ENCODE measurements at regions not wholly inside any gene's neighbourhood (a gene's known extent, or its start where the extent isn't known, plus 50 kb on each side); places are given as distances from the start of the nearest gene placed in this dataset.

GRCh38 chr2:120869036-120869729 is 133.5 kb downstream of the GLI2 start:
- peak overlapping the region; percentile 15; the same call in 1 of the 2 replicates for H3K27ac Mint-ChIP-seq
- no peaks in the 10 kb centered on the region for H3K27me3 Mint-ChIP-seq (ENCODE audit: low read depth)
- no peak for ATAC-seq
- H3K4me3 Mint-ChIP-seq, result no peak overlapping the region
- DNase-seq (ENCODE audit: low spot score), result no peak
- TF ChIP-seq ZMAT4 (CRISPR knock-in tag; IDR thresholded peaks at IDR 0.05), result no peak
- no peak for TF ChIP-seq GRHL2 (CRISPR knock-in tag; IDR thresholded peaks at IDR 0.05; ENCODE audit: insufficient replicate concordance, severe bottlenecking)
- no peak for TF ChIP-seq ZNF281 (CRISPR knock-in tag; IDR thresholded peaks at IDR 0.05)
- TF ChIP-seq CREM (CRISPR knock-in tag; IDR thresholded peaks at IDR 0.05), result no peak
- no peak for TF ChIP-seq ARID4B (CRISPR knock-in tag; IDR thresholded peaks at IDR 0.05; ENCODE audit: borderline replicate concordance)
- no peak for TF ChIP-seq GTF2I (CRISPR knock-in tag; conservative IDR thresholded peaks at IDR 0.05)
- no peak for TF ChIP-seq E2F5 (CRISPR knock-in tag; IDR thresholded peaks at IDR 0.05)
- no peak for TF ChIP-seq ZNF671 (CRISPR knock-in tag; IDR thresholded peaks at IDR 0.05)
- no peak for TF ChIP-seq NFYB (CRISPR knock-in tag; conservative IDR thresholded peaks at IDR 0.05; ENCODE audit: low read depth)
- ChIA-PET POLR2A (no interaction called here), CTCF (interaction anchor here (1.1 to 3.8 kb wide), 2 partner anchors 15 to 173 kb away, joined by 5 to 13 read pairs; no protein-coding TSS in a partner anchor)
- H3K36me3 Mint-ChIP-seq, result no peaks in the 10 kb centered on the region
- no peaks in the 10 kb centered on the region for H3K9me3 Mint-ChIP-seq
- peaks cover 53% of the 10 kb centered on the region for H3K4me1 Mint-ChIP-seq

GRCh38 chr2:120869730-120870466 is 134.2 kb downstream of the GLI2 start:
- H3K27ac Mint-ChIP-seq, result no peak overlapping the region
- ATAC-seq (no peak), DNase-seq (ENCODE audit: low spot score) (no peak)
- ChIA-PET POLR2A (no interaction called here), CTCF (no interaction called here)
- no peaks in the 10 kb centered on the region for H3K27me3 Mint-ChIP-seq (ENCODE audit: low read depth)
- TF ChIP-seq NFATC4 (CRISPR knock-in tag; IDR thresholded peaks at IDR 0.05), result no peak
- no peak overlapping the region for H3K4me3 Mint-ChIP-seq
- H3K36me3 Mint-ChIP-seq, result no peaks in the 10 kb centered on the region
- no peaks in the 10 kb centered on the region for H3K9me3 Mint-ChIP-seq
- H3K4me1 Mint-ChIP-seq, result peaks cover 59% of the 10 kb centered on the region

GRCh38 chr2:120870467-120870788 is 134.8 kb downstream of the GLI2 start:
- Mint-ChIP-seq H3K4me1 (peaks cover 64% of the 10 kb centered on the region), H3K4me3 (no peak overlapping the region), H3K9me3 (no peaks in the 10 kb centered on the region), H3K27ac (no peak overlapping the region), H3K36me3 (no peaks in the 10 kb centered on the region), H3K27me3 (ENCODE audit: low read depth) (0 out of 2 replicates have a peak, but pooled peaks cover under 1% of the 10 kb centered on the region)
- ATAC-seq, result no peak
- no peak for TF ChIP-seq ZNF671 (CRISPR knock-in tag; IDR thresholded peaks at IDR 0.05)
- no peak for DNase-seq (ENCODE audit: low spot score)
- CTCF ChIA-PET, result no interaction called here
- POLR2A ChIA-PET, result no interaction called here
